GM12878 (cell line): ENCODE measurements at regions not wholly inside any gene's neighbourhood (a gene's known extent, or its start where the extent isn't known, plus 50 kb on each side); places are given as distances from the start of the nearest gene placed in this dataset.
A peak's percentile ranks its signal among the peaks of the same experiment; 100 is the strongest.

Experiments used
- ATAC-seq: fragments of 200-7000 bp; cut with Tn5 transposase; 3 replicates; pipeline ENCODE4 v1.9.1; 2020; ENCODE audit warnings: mild to moderate bottlenecking, moderate library complexity
- BruUV-seq: library from RNA; stranded (reverse); fragments of 400-500 nt; replicated peaks from 2 replicates; lab custom pipeline; 2021; lab: Mats Ljungman, UMichigan
- CTCF ChIA-PET: fragments of 300-600 bp; sonication (Branson Sonifier 250); formaldehyde crosslinking; extraction: SDS; loops from one replicate; lab custom pipeline; 2021; ENCODE audit warnings: inconsistent platforms; lab: Yijun Ruan, JAX
- POLR2A ChIA-PET: fragments of 350-600 bp; formaldehyde crosslinking; extraction: SDS; loops from one replicate; lab custom pipeline; 2021; ENCODE audit warnings: inconsistent platforms; lab: Charles Lee
- RAD21 ChIA-PET: fragments of 300-600 bp; sonication (Branson Sonifier 250); formaldehyde crosslinking; loops from one replicate; lab custom pipeline; 2023; ENCODE audit warnings: antibody characterized with exemption; ENCODE audit not compliant: unreplicated experiment; lab: Charles Lee
- SMC1A ChIA-PET: fragments of 300-600 bp; sonication (Branson Sonifier 250); formaldehyde crosslinking; loops from one replicate; lab custom pipeline; 2023; ENCODE audit not compliant: unreplicated experiment, uncharacterized antibody; lab: Charles Lee
- DNase-seq: peaks from one replicate; pipeline ENCODE4 v3.0.0-alpha.2; 2011; ENCODE audit warnings: low read depth, low spot score
- FAIRE-seq: peaks from 3 replicates; lab custom pipeline; 2011; peaks lifted over from hg19 to GRCh38; lab: Jason Lieb, UNC
- H2AFZ ChIP-seq: 2 replicates; pipeline ENCODE4 v1.6.0; 2011; ENCODE audit warnings: low read depth, low read length, control low read depth; ENCODE audit not compliant: control insufficient read depth
- H3K27ac ChIP-seq: 2 replicates; pipeline ENCODE4 v1.5.1; 2011; ENCODE audit warnings: control low read depth; ENCODE audit not compliant: control insufficient read depth, insufficient read depth
- H3K27me3 ChIP-seq, 2 experiments: replicated peaks in 1 of 2; 2 replicates each; pipeline versions ENCODE4 v1.6.0 to v1.6.1; 2011; ENCODE audit warnings: low read length in 1 of 2; ENCODE audit not compliant: control insufficient read depth in 2 of 2, insufficient read depth in 2 of 2
- H3K36me3 ChIP-seq, 2 experiments: 2 replicates each; pipeline ENCODE4 v1.5.1; 2011; ENCODE audit warnings: low read length in 1 of 2; ENCODE audit not compliant: control insufficient read depth in 2 of 2, insufficient read depth in 2 of 2
- H3K4me1 ChIP-seq: 2 replicates; pipeline ENCODE4 v1.6.1; 2011; ENCODE audit warnings: mild to moderate bottlenecking, low read length, moderate library complexity, mixed read lengths; ENCODE audit not compliant: control insufficient read depth, insufficient read depth
- H3K4me2 ChIP-seq: 2 replicates; pipeline ENCODE4 v1.6.0; 2011; ENCODE audit warnings: control low read depth; ENCODE audit not compliant: control insufficient read depth, insufficient read depth
- H3K4me3 ChIP-seq: fragments of 200-600 bp; sonication (generic); 2 replicates; pipeline ENCODE4 v1.5.1; 2016
- H3K79me2 ChIP-seq: 2 replicates; pipeline ENCODE4 v1.6.0; 2011; ENCODE audit warnings: low read length; ENCODE audit not compliant: control insufficient read depth, insufficient read depth
- H3K9ac ChIP-seq: 2 replicates; pipeline ENCODE4 v1.8.0; 2011; ENCODE audit warnings: low read length, control low read depth, mixed read lengths; ENCODE audit not compliant: control insufficient read depth, insufficient read depth
- H3K9me3 ChIP-seq: replicated peaks from 3 replicates; pipeline ENCODE4 v1.5.1; 2011; ENCODE audit warnings: mild to moderate bottlenecking, low read length; ENCODE audit not compliant: control insufficient read depth, insufficient read depth
- H4K20me1 ChIP-seq: 2 replicates; pipeline ENCODE4 v1.6.0; 2011; ENCODE audit not compliant: control insufficient read depth, insufficient read depth
- CEBPB ChIP-seq, 2 experiments: fragments of 150-350 bp in 1 of 2; IDR thresholded peaks; 2 replicates each; pipeline ENCODE4 v1.6.1; 2012 to 2014; ENCODE audit warnings: low read depth in 2 of 2, low read length in 2 of 2, borderline replicate concordance in 1 of 2, inconsistent platforms in 1 of 2
- CTCF ChIP-seq, 3 experiments: IDR thresholded peaks in 2 of 3; conservative IDR thresholded peaks in 1 of 3; 2 replicates each; pipeline ENCODE4 v1.5.1; 2011; ENCODE audit warnings: low read depth in 3 of 3, low read length in 3 of 3, mild to moderate bottlenecking in 3 of 3, control low read depth in 2 of 3, moderate library complexity in 2 of 3, inconsistent platforms in 1 of 3, mixed read lengths in 1 of 3; ENCODE audit not compliant: control insufficient read depth in 2 of 3, insufficient read depth in 1 of 3; ENCODE audit errors: extremely low read depth in 1 of 3
- E2F8 ChIP-seq: fragments of 450-650 bp; IDR thresholded peaks from 2 replicates; pipeline ENCODE4 v1.6.1; 2018; ENCODE audit warnings: mild to moderate bottlenecking, low read depth, moderate library complexity; ENCODE audit not compliant: partially characterized antibody
- HDAC6 ChIP-seq: fragments of 200-600 bp; sonication (generic); IDR thresholded peaks from one replicate; pipeline ENCODE4 v1.8.0; 2017; ENCODE audit warnings: antibody characterized with exemption; ENCODE audit not compliant: unreplicated experiment
- RAD21 ChIP-seq: IDR thresholded peaks from 2 replicates; pipeline ENCODE4 v1.6.1; 2011; ENCODE audit warnings: mild to moderate bottlenecking, low read depth, low read length, moderate library complexity; ENCODE audit not compliant: insufficient read depth
- WGBS: methylation state at CpG from one replicate; pipeline ENCODE4 v1.1.6; 2016; ENCODE audit warnings: low lambda C conversion rate; ENCODE audit not compliant: insufficient replicate concordance, insufficient coverage; ENCODE audit errors: missing lambda C conversion rate; 5-methylcytosine and 5-hydroxymethylcytosine counted together
- in situ Hi-C: fragments of 300-500 bp; cut with MboI; formaldehyde crosslinking; loops from 9 replicates; pipeline ENCODE4 v1.14.3; 2018; ENCODE audit warnings: mixed read lengths
- intact Hi-C: fragments of 100-400 bp; cut with micrococcal nuclease; formaldehyde crosslinking; loops from one replicate; pipeline ENCODE4 v1.14.2; 2022; ENCODE audit not compliant: unreplicated experiment
- TF ChIP-seq, protein P1 (sequence below): IDR thresholded peaks from 2 replicates; pipeline ENCODE4 v1.6.1; 2011; ENCODE audit warnings: low read depth, mild to moderate bottlenecking, low read length, moderate library complexity, borderline replicate concordance; ENCODE audit errors: extremely low read depth

GRCh38 chr11:29527391-29527936 is 489.4 kb downstream of the KCNA4 start:
- Histone ChIP-seq H3K9me3 (no peaks in the 10 kb centered on the region), H3K4me2 (no peak overlapping the region), H3K9ac (no peak overlapping the region), H3K27ac (no peak overlapping the region), H2AFZ (no peak overlapping the region), H4K20me1 (no peaks in the 10 kb centered on the region), H3K79me2 (no peaks in the 10 kb centered on the region), H3K4me3 (no peak overlapping the region), H3K27me3 (no peaks in the 10 kb centered on the region), H3K4me1 (no peaks in the 10 kb centered on the region), H3K36me3 (no peaks in the 10 kb centered on the region)
- ChIA-PET RAD21 (no interaction called here), POLR2A (no interaction called here), CTCF (interaction anchor here (0.8 to 1.4 kb wide), 2 partner anchors 8 to 13 kb away, joined by 3 to 4 read pairs; no protein-coding TSS in a partner anchor), SMC1A (no interaction called here)
- in situ Hi-C loops (no loop called here), intact Hi-C loops (no loop called here)
- no TSS peak for BruUV-seq
- 0 out of 2 replicates have a peak, but pooled peaks have one; percentile 13 for TF ChIP-seq RAD21
- no peak for TF ChIP-seq HDAC6
- TF ChIP-seq E2F8, result no peak
- TF ChIP-seq, protein P1, sequence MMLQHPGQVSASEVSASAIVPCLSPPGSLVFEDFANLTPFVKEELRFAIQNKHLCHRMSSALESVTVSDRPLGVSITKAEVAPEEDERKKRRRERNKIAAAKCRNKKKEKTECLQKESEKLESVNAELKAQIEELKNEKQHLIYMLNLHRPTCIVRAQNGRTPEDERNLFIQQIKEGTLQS, result no peak
- peak; percentile 19 to 36 (median 29); a peak in 3 of 6 replicates for TF ChIP-seq CTCF (IDR thresholded peaks at IDR 0.05 in 2 of 3, conservative IDR thresholded peaks at IDR 0.05 in 1 of 3; ENCODE audit: control insufficient read depth in 2 of 3, extremely low read depth in 1 of 3, insufficient read depth in 1 of 3, low read depth in 3 of 3, low read length in 3 of 3)
- TF ChIP-seq CEBPB (IDR thresholded peaks at IDR 0.05; ENCODE audit: borderline replicate concordance in 1 of 2, low read depth in 2 of 2, low read length in 2 of 2), result peak in 1 of 2 experiments; percentile 59; a peak in 2 of 4 replicates
- ATAC-seq (peak; percentile 97), FAIRE-seq (peak; percentile 13), DNase-seq (no peak)
- WGBS, result 0% methylated on average over 3 of the region's 3 CpGs
